Activated CD4-positive, alpha-beta T cell treated with anti-CD3 and anti-CD28 coated beads, Interleukin-2, amount 10 ng/mL, durations not matched to agents 24 days and 14 days (primary cell): ENCODE measurements at regions not wholly inside any gene's neighbourhood (a gene's known extent, or its start where the extent isn't known, plus 50 kb on each side); places are given as distances from the start of the nearest gene placed in this dataset.

Source experiments
- DNase-seq: peaks from one replicate; pipeline ENCODE4 v3.0.0; 2022
- H3K27ac Mint-ChIP-seq: one replicate; pipeline ENCODE4 v1.8.0; 2022; ENCODE audit warnings: mild to moderate bottlenecking, mixed read lengths
- H3K27me3 Mint-ChIP-seq: one replicate; pipeline ENCODE4 v1.8.0; 2022; ENCODE audit warnings: mixed read lengths
- H3K36me3 Mint-ChIP-seq: one replicate; pipeline ENCODE4 v1.8.0; 2022; ENCODE audit warnings: low read depth, mild to moderate bottlenecking, mixed read lengths
- H3K4me1 Mint-ChIP-seq: one replicate; pipeline ENCODE4 v1.8.0; 2021; ENCODE audit warnings: mixed read lengths
- H3K4me3 Mint-ChIP-seq: one replicate; pipeline ENCODE4 v1.8.0; 2022; ENCODE audit warnings: mild to moderate bottlenecking, moderate library complexity, mixed read lengths
- H3K9me3 Mint-ChIP-seq: one replicate; pipeline ENCODE4 v1.8.0; 2021; ENCODE audit warnings: mixed read lengths
- intact Hi-C: fragments of 100-400 bp; cut with micrococcal nuclease; formaldehyde crosslinking; loops from one replicate; pipeline ENCODE4 v1.15.1; 2023

- intact Hi-C loops, result no loop called here
- Mint-ChIP-seq H3K4me3 (no peak overlapping the region), H3K27ac (no peak overlapping the region), H3K27me3 (no peaks in the 10 kb centered on the region), H3K36me3 (no peaks in the 10 kb centered on the region), H3K9me3 (no peaks in the 10 kb centered on the region), H3K4me1 (no peaks in the 10 kb centered on the region)
- DNase-seq, result no peak
Measured at GRCh38 chr4:177547985-177548384, 105.7 kb upstream of the AGA start.

- Mint-ChIP-seq H3K4me1 (no peaks in the 10 kb centered on the region), H3K27me3 (no peaks in the 10 kb centered on the region), H3K4me3 (no peak overlapping the region), H3K27ac (no peak overlapping the region), H3K36me3 (no peaks in the 10 kb centered on the region), H3K9me3 (no peaks in the 10 kb centered on the region)
- intact Hi-C loops, result loop anchor here (5.0 kb wide), 1 partner anchor 303 kb away; no protein-coding TSS in a partner anchor
- DNase-seq, result peak; percentile 70
Measured at GRCh38 chr4:177555007-177555574, 112.9 kb upstream of the AGA start.

GRCh38 chr4:177557416-177557815 lies 115.2 kb upstream of the AGA start:
- intact Hi-C loops, result loop anchor here (5.0 kb wide), 1 partner anchor 305 kb away; no protein-coding TSS in a partner anchor

GRCh38 chr4:177558995-177559394 lies 116.8 kb upstream of the AGA start:
- Mint-ChIP-seq H3K4me1 (no peaks in the 10 kb centered on the region), H3K27me3 (no peaks in the 10 kb centered on the region), H3K36me3 (no peaks in the 10 kb centered on the region), H3K9me3 (no peaks in the 10 kb centered on the region), H3K27ac (no peak overlapping the region), H3K4me3 (no peak overlapping the region)
- intact Hi-C loops, result loop anchor here (5.0 kb wide), 1 partner anchor 307 kb away; no protein-coding TSS in a partner anchor
- no peak for DNase-seq

More at GRCh38 chr4:177557416-177557815, 115.2 kb upstream of the AGA start:
- DNase-seq, result no peak
- Mint-ChIP-seq H3K4me1 (no peaks in the 10 kb centered on the region), H3K4me3 (no peak overlapping the region), H3K36me3 (no peaks in the 10 kb centered on the region), H3K9me3 (no peaks in the 10 kb centered on the region), H3K27me3 (no peaks in the 10 kb centered on the region), H3K27ac (no peak overlapping the region)

GRCh38 chr4:177562163-177562562 lies 119.9 kb upstream of the AGA start:
- Mint-ChIP-seq H3K27ac (no peak overlapping the region), H3K9me3 (no peaks in the 10 kb centered on the region), H3K27me3 (no peaks in the 10 kb centered on the region), H3K4me1 (no peaks in the 10 kb centered on the region), H3K36me3 (no peaks in the 10 kb centered on the region), H3K4me3 (no peak overlapping the region)
- intact Hi-C loops, result no loop called here
- DNase-seq, result no peak

- Mint-ChIP-seq H3K9me3 (no peaks in the 10 kb centered on the region), H3K4me1 (no peaks in the 10 kb centered on the region), H3K27me3 (no peaks in the 10 kb centered on the region), H3K36me3 (no peaks in the 10 kb centered on the region), H3K4me3 (no peak overlapping the region), H3K27ac (no peak overlapping the region)
- intact Hi-C loops, result no loop called here
- DNase-seq, result no peak
Measured at GRCh38 chr4:177562859-177563258, 120.6 kb upstream of the AGA start.

GRCh38 chr4:177566691-177567090 lies 124.5 kb upstream of the AGA start:
- Mint-ChIP-seq H3K4me1 (no peaks in the 10 kb centered on the region), H3K4me3 (no peak overlapping the region), H3K27ac (no peak overlapping the region), H3K36me3 (no peaks in the 10 kb centered on the region), H3K27me3 (no peaks in the 10 kb centered on the region), H3K9me3 (no peaks in the 10 kb centered on the region)
- intact Hi-C loops, result no loop called here
- no peak for DNase-seq

- Mint-ChIP-seq H3K4me1 (no peaks in the 10 kb centered on the region), H3K27ac (no peak overlapping the region), H3K27me3 (no peaks in the 10 kb centered on the region), H3K4me3 (no peak overlapping the region), H3K9me3 (no peaks in the 10 kb centered on the region), H3K36me3 (no peaks in the 10 kb centered on the region)
- DNase-seq, result no peak
- intact Hi-C loops, result no loop called here
Measured at GRCh38 chr4:177568931-177569330, 126.7 kb upstream of the AGA start.

- no peaks in the 10 kb centered on the region for H3K9me3 Mint-ChIP-seq
- no peaks in the 10 kb centered on the region for H3K36me3 Mint-ChIP-seq
- no peaks in the 10 kb centered on the region for H3K4me1 Mint-ChIP-seq
- no peaks in the 10 kb centered on the region for H3K27me3 Mint-ChIP-seq
- no peak overlapping the region for H3K4me3 Mint-ChIP-seq
- intact Hi-C loops, result no loop called here
- no peak for DNase-seq
- H3K27ac Mint-ChIP-seq, result no peak overlapping the region
Measured at GRCh38 chr4:177569434-177569833, 127.2 kb upstream of the AGA start.

- intact Hi-C loops, result no loop called here
Measured at GRCh38 chr4:177573507-177573906, 131.3 kb upstream of the AGA start.

GRCh38 chr4:177574446-177574845 lies 132.2 kb upstream of the AGA start:
- no peaks in the 10 kb centered on the region for H3K36me3 Mint-ChIP-seq

More at GRCh38 chr4:177573507-177573906, 131.3 kb upstream of the AGA start:
- DNase-seq, result no peak
- Mint-ChIP-seq H3K36me3 (no peaks in the 10 kb centered on the region), H3K9me3 (no peaks in the 10 kb centered on the region), H3K4me1 (no peaks in the 10 kb centered on the region), H3K4me3 (no peak overlapping the region), H3K27me3 (no peaks in the 10 kb centered on the region), H3K27ac (no peak overlapping the region)

GRCh38 chr4:177579649-177580048 lies 137.4 kb upstream of the AGA start:
- intact Hi-C loops, result no loop called here

More at GRCh38 chr4:177574446-177574845, 132.2 kb upstream of the AGA start:
- Mint-ChIP-seq H3K27me3 (no peaks in the 10 kb centered on the region), H3K9me3 (no peaks in the 10 kb centered on the region), H3K4me1 (no peaks in the 10 kb centered on the region), H3K27ac (no peak overlapping the region), H3K4me3 (no peak overlapping the region)
- no peak for DNase-seq
- intact Hi-C loops, result no loop called here

GRCh38 chr4:177582992-177583391 lies 140.8 kb upstream of the AGA start:
- H3K4me1 Mint-ChIP-seq, result no peaks in the 10 kb centered on the region
- H3K4me3 Mint-ChIP-seq, result no peak overlapping the region
- H3K9me3 Mint-ChIP-seq, result no peaks in the 10 kb centered on the region
- DNase-seq, result no peak
- H3K36me3 Mint-ChIP-seq, result no peaks in the 10 kb centered on the region
- no peaks in the 10 kb centered on the region for H3K27me3 Mint-ChIP-seq
- intact Hi-C loops, result no loop called here
- no peak overlapping the region for H3K27ac Mint-ChIP-seq

More at GRCh38 chr4:177579649-177580048, 137.4 kb upstream of the AGA start:
- Mint-ChIP-seq H3K36me3 (no peaks in the 10 kb centered on the region), H3K4me3 (no peak overlapping the region), H3K27me3 (no peaks in the 10 kb centered on the region), H3K27ac (no peak overlapping the region), H3K4me1 (no peaks in the 10 kb centered on the region), H3K9me3 (no peaks in the 10 kb centered on the region)
- no peak for DNase-seq

GRCh38 chr4:177587989-177588388 lies 145.8 kb upstream of the AGA start:
- no peak overlapping the region for H3K27ac Mint-ChIP-seq
- no peak overlapping the region for H3K4me3 Mint-ChIP-seq
- no peak for DNase-seq
- H3K9me3 Mint-ChIP-seq, result no peaks in the 10 kb centered on the region
- no peaks in the 10 kb centered on the region for H3K27me3 Mint-ChIP-seq
- intact Hi-C loops, result no loop called here
- H3K4me1 Mint-ChIP-seq, result no peaks in the 10 kb centered on the region
- H3K36me3 Mint-ChIP-seq, result no peaks in the 10 kb centered on the region

GRCh38 chr4:177595386-177595785 lies 153.1 kb upstream of the AGA start:
- H3K27me3 Mint-ChIP-seq, result no peaks in the 10 kb centered on the region
- no peak overlapping the region for H3K27ac Mint-ChIP-seq
- H3K36me3 Mint-ChIP-seq, result no peaks in the 10 kb centered on the region
- H3K9me3 Mint-ChIP-seq, result no peaks in the 10 kb centered on the region
- DNase-seq, result no peak
- intact Hi-C loops, result no loop called here
- H3K4me1 Mint-ChIP-seq, result peaks cover 7% of the 10 kb centered on the region
- no peak overlapping the region for H3K4me3 Mint-ChIP-seq
